Mesenchymal stem cell (in vitro differentiated cells and primary cell): ENCODE measurements at regions not wholly inside any gene's neighbourhood (a gene's known extent, or its start where the extent isn't known, plus 50 kb on each side); places are given as distances from the start of the nearest gene placed in this dataset.

Experiments used
- DNase-seq: peaks from one replicate; pipeline ENCODE4 v3.0.0-alpha.2; 2013
- H2AFZ ChIP-seq: one replicate; pipeline ENCODE4 v1.6.1; 2013; ENCODE audit warnings: low read depth, mild to moderate bottlenecking, control low read depth, inconsistent platforms, low read length, moderate library complexity
- H2AK5ac ChIP-seq: 2 replicates; pipeline ENCODE4 v1.6.1; 2013; ENCODE audit warnings: low read length, moderate library complexity, mild to moderate bottlenecking, inconsistent platforms; ENCODE audit not compliant: severe bottlenecking
- H2BK120ac ChIP-seq: one replicate; pipeline ENCODE4 v1.6.1; 2013; ENCODE audit warnings: low read depth, mild to moderate bottlenecking, inconsistent platforms, low read length, moderate library complexity
- H2BK12ac ChIP-seq, 2 experiments: one replicate each; pipeline ENCODE4 v1.6.1; 2013; ENCODE audit warnings: inconsistent platforms in 2 of 2, low read length in 2 of 2, mild to moderate bottlenecking in 2 of 2, moderate library complexity in 2 of 2, control low read depth in 1 of 2
- H2BK15ac ChIP-seq: one replicate; pipeline ENCODE4 v1.6.1; 2013; ENCODE audit warnings: mild to moderate bottlenecking, low read depth, inconsistent platforms; ENCODE audit not compliant: poor library complexity, severe bottlenecking
- H2BK5ac ChIP-seq: 2 replicates; pipeline ENCODE4 v1.6.1; 2013; ENCODE audit warnings: low read depth, mild to moderate bottlenecking, low read length, control low read depth, inconsistent platforms; ENCODE audit not compliant: poor library complexity, severe bottlenecking
- H3K14ac ChIP-seq, 2 experiments: one replicate each; pipeline ENCODE4 v1.6.1; 2013; ENCODE audit warnings: inconsistent platforms in 2 of 2, low read length in 2 of 2, control low read depth in 1 of 2, mild to moderate bottlenecking in 1 of 2, moderate library complexity in 1 of 2
- H3K18ac ChIP-seq, 2 experiments: one replicate each; pipeline ENCODE4 v1.6.1; 2013; ENCODE audit warnings: inconsistent platforms in 2 of 2, low read length in 2 of 2, control low read depth in 1 of 2, low read depth in 1 of 2, mild to moderate bottlenecking in 1 of 2
- H3K23ac ChIP-seq, 2 experiments: one replicate each; pipeline ENCODE4 v1.6.1; 2013; ENCODE audit warnings: inconsistent platforms in 2 of 2, low read length in 2 of 2, mild to moderate bottlenecking in 2 of 2, moderate library complexity in 2 of 2, control low read depth in 1 of 2
- H3K27ac ChIP-seq: 2 replicates; pipeline ENCODE4 v1.5.1; 2013; ENCODE audit warnings: mild to moderate bottlenecking, moderate library complexity, low read length, control low read depth, inconsistent platforms; ENCODE audit not compliant: poor library complexity, severe bottlenecking
- H3K27me3 ChIP-seq, 2 experiments: 2 replicates each; pipeline versions ENCODE4 v1.6.1 to v1.7.0; 2013; ENCODE audit warnings: low read length in 2 of 2, mild to moderate bottlenecking in 2 of 2, moderate library complexity in 2 of 2, control low read depth in 1 of 2, inconsistent platforms in 1 of 2; ENCODE audit not compliant: control insufficient read depth in 1 of 2, insufficient read depth in 1 of 2
- H3K36me3 ChIP-seq, 2 experiments: 2 replicates each; pipeline versions ENCODE4 v1.6.1 to v1.7.0; 2013; ENCODE audit warnings: low read length in 2 of 2, control low read depth in 1 of 2, inconsistent platforms in 1 of 2, low read depth in 1 of 2, mild to moderate bottlenecking in 1 of 2; ENCODE audit not compliant: insufficient read depth in 2 of 2, control insufficient read depth in 1 of 2
- H3K4ac ChIP-seq, 2 experiments: one replicate each; pipeline ENCODE4 v1.6.1; 2013; ENCODE audit warnings: inconsistent platforms in 2 of 2, low read length in 2 of 2, mild to moderate bottlenecking in 2 of 2, moderate library complexity in 2 of 2, control low read depth in 1 of 2, low read depth in 1 of 2
- H3K4me1 ChIP-seq: 2 replicates; pipeline ENCODE4 v1.6.1; 2013; ENCODE audit warnings: low read depth, low read length, control low read depth; ENCODE audit not compliant: control insufficient read depth, insufficient read depth
- H3K4me2 ChIP-seq: 2 replicates; pipeline ENCODE4 v1.6.1; 2013; ENCODE audit warnings: low read length, mild to moderate bottlenecking, inconsistent platforms; ENCODE audit not compliant: poor library complexity, severe bottlenecking
- H3K4me3 ChIP-seq, 2 experiments: 2 replicates each; pipeline versions ENCODE4 v1.5.1 to v1.7.0; 2013; ENCODE audit warnings: low read length in 2 of 2, mild to moderate bottlenecking in 2 of 2, control low read depth in 1 of 2, low read depth in 1 of 2; ENCODE audit not compliant: insufficient read depth in 1 of 2
- H3K79me1 ChIP-seq: replicated peaks from 2 replicates; pipeline ENCODE4 v1.6.1; 2013; ENCODE audit warnings: mild to moderate bottlenecking, control low read depth, low read length, inconsistent platforms; ENCODE audit not compliant: poor library complexity, severe bottlenecking
- H3K9ac ChIP-seq: 2 replicates; pipeline ENCODE4 v1.7.0; 2013; ENCODE audit warnings: mild to moderate bottlenecking, low read length, moderate library complexity
- H3K9me3 ChIP-seq: 2 replicates; pipeline ENCODE4 v1.7.0; 2013; ENCODE audit warnings: mild to moderate bottlenecking, low read length; ENCODE audit not compliant: control insufficient read depth
- H4K8ac ChIP-seq: one replicate; pipeline ENCODE4 v1.6.1; 2013; ENCODE audit warnings: inconsistent platforms, mild to moderate bottlenecking, low read length, moderate library complexity
- H4K91ac ChIP-seq: one replicate; pipeline ENCODE4 v1.6.1; 2013; ENCODE audit warnings: mild to moderate bottlenecking, low read length, inconsistent platforms
- WGBS: methylation state at CpG from one replicate; pipeline ENCODE4 v1.1.7; 2013; ENCODE audit warnings: mixed read lengths; 5-methylcytosine and 5-hydroxymethylcytosine counted together

DNA sequence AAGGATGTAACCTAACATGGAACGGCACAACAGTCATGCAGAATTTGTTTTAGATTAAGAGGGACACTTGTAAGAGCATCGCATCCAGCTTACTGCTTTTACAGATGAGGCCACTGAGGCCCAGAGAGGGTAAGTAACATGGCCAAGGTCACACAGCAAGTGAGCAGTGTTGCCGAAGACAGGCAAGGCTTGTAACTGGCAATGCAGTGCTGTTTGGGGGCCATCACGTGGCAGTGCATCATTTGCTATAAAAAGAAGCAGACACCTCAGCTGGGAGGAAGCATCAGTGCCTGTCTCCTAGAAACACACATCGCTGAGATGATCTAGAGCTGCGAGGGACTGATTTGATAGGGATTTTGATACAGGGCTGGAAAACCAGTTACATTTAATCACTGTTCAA is 108.2 kb upstream of the PROK2 start:
- no peak overlapping the region for H3K4ac ChIP-seq
- no peak overlapping the region for H3K23ac ChIP-seq
- H3K14ac ChIP-seq: no peak overlapping the region
- H4K8ac ChIP-seq: no peak overlapping the region
- no peaks in the 10 kb centered on the region for H3K36me3 ChIP-seq
- H3K79me1 ChIP-seq: no peaks in the 10 kb centered on the region
- no peak overlapping the region for H2BK15ac ChIP-seq
- H2BK120ac ChIP-seq: no peak overlapping the region
- WGBS: 88% methylated on average over 4 of the region's 6 CpGs
- H3K27ac ChIP-seq: no peak overlapping the region
- no peak overlapping the region for H3K9ac ChIP-seq
- peaks cover 30 to 63% of the 10 kb centered on the region in 2 experiments for H3K27me3 ChIP-seq
- H3K9me3 ChIP-seq: no peaks in the 10 kb centered on the region
- no peaks in the 10 kb centered on the region for H3K4me1 ChIP-seq
- H3K18ac ChIP-seq: no peak overlapping the region
- H3K4me2 ChIP-seq: no peak overlapping the region
- no peak overlapping the region for H2BK5ac ChIP-seq
- no peak overlapping the region for H2AFZ ChIP-seq
- H4K91ac ChIP-seq: no peak overlapping the region
- no peak overlapping the region for H2BK12ac ChIP-seq
- H3K4me3 ChIP-seq: no peak overlapping the region
- no peak for DNase-seq
- no peak overlapping the region for H2AK5ac ChIP-seq

DNA sequence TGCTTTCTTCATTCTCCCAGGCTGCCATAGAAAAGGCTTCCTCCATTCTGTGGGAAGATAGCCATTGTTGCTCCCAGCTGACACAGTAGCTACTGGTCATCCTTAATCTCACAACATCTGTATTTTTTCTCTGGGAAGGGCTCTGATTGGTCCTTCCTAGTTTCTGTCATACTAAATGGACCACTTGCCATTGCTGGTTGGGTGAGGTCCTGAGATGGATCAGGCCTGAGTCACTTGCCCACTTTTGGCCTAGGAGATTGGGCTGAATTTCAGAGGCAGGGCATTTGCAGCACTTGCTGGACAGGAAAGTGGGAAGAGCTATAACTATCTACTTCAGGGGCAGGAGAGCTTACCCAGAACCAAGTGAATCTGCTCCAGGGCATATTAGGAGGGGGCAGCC is 106.5 kb upstream of the PROK2 start:
- Histone ChIP-seq H2BK5ac (no peak overlapping the region), H3K79me1 (no peaks in the 10 kb centered on the region), H4K91ac (no peak overlapping the region), H3K23ac (no peak overlapping the region), H2AK5ac (no peak overlapping the region), H2AFZ (no peak overlapping the region), H3K36me3 (no peaks in the 10 kb centered on the region), H3K9me3 (no peaks in the 10 kb centered on the region), H3K4me2 (no peak overlapping the region), H4K8ac (no peak overlapping the region), H3K9ac (no peak overlapping the region), H3K4me3 (no peak overlapping the region), H2BK15ac (no peak overlapping the region), H3K4me1 (no peaks in the 10 kb centered on the region), H2BK120ac (no peak overlapping the region), H2BK12ac (no peak overlapping the region), H3K27me3 (peaks cover 33 to 56% of the 10 kb centered on the region in 2 experiments), H3K27ac (no peak overlapping the region), H3K4ac (no peak overlapping the region), H3K18ac (no peak overlapping the region), H3K14ac (no peak overlapping the region)
- no peak for DNase-seq

DNA sequence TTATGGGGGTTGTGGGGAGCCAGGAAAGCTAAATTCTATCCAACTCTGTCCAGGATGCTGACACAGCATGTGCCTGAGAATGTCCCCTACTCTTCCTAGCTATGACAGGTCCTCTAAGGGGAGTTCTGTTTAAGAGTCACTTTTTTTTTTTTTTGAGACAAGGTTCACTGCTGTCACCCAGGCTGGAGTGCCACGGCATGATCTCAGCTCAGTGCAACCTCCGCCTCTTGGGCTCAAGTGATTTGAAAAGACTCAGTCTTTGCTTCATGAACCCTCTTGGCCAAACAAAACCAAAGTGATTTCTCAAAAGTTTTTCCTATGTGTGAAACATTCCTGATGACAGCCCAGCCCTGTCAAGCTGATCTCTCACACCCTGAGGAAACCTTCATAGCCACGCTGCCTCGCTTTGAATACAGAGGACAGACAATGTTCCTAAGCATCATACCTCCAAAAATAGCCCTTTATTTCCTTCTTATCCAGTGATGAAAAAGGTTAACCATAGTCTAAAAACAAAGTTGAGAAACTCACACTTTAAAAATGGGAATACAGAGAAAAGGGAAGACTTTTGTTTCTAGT is 105.5 kb upstream of the PROK2 start:
- Histone ChIP-seq H4K91ac (no peak overlapping the region), H3K4me1 (no peaks in the 10 kb centered on the region), H3K4ac (no peak overlapping the region), H2BK15ac (no peak overlapping the region), H3K4me3 (no peak overlapping the region), H3K27me3 (peaks cover 29 to 51% of the 10 kb centered on the region in 2 experiments), H3K4me2 (no peak overlapping the region), H2BK120ac (no peak overlapping the region), H2BK12ac (no peak overlapping the region), H2AFZ (no peak overlapping the region), H3K27ac (no peak overlapping the region), H2BK5ac (no peak overlapping the region), H3K14ac (no peak overlapping the region), H3K9ac (no peak overlapping the region), H2AK5ac (no peak overlapping the region), H3K9me3 (no peaks in the 10 kb centered on the region), H3K79me1 (no peaks in the 10 kb centered on the region), H3K23ac (no peak overlapping the region), H3K18ac (no peak overlapping the region), H4K8ac (no peak overlapping the region), H3K36me3 (no peaks in the 10 kb centered on the region)
- no peak for DNase-seq
- WGBS: 90% methylated on average over 4 of the region's 4 CpGs

DNA sequence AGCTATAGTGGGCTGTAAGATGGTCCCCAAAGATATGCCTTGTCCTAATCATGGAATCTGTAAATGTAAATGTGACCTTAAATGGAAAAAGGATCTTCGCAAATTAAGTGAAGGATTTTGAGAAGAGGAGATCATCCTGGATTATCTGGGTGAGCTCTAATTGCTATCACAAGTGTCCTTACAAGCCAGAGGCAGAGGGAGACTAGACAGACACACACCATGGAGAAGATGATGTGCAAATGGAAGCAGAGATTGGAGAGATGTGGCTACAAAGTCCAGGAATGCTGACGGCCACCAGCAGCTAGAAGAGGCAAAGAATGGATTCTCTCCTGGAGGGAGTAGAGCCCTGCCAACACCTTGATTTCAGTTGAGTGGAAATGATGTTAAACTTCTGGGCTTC is 102.3 kb upstream of the PROK2 start:
- Histone ChIP-seq H2AK5ac (no peak overlapping the region), H2BK15ac (no peak overlapping the region), H3K14ac (no peak overlapping the region), H2BK120ac (no peak overlapping the region), H2BK12ac (no peak overlapping the region), H3K23ac (no peak overlapping the region), H3K9me3 (no peaks in the 10 kb centered on the region), H4K91ac (no peak overlapping the region), H3K27ac (no peak overlapping the region), H3K27me3 (peaks cover 27 to 33% of the 10 kb centered on the region in 2 experiments), H2AFZ (no peak overlapping the region), H3K9ac (no peak overlapping the region), H2BK5ac (no peak overlapping the region), H3K4ac (no peak overlapping the region), H4K8ac (no peak overlapping the region), H3K79me1 (no peaks in the 10 kb centered on the region), H3K36me3 (no peaks in the 10 kb centered on the region), H3K4me3 (no peak overlapping the region), H3K18ac (no peak overlapping the region), H3K4me1 (no peaks in the 10 kb centered on the region), H3K4me2 (no peak overlapping the region)
- 97% methylated on average over 2 of the region's 2 CpGs for WGBS
- no peak for DNase-seq
